Fibroblast of villous mesenchyme (primary cell): ENCODE measurements at regions not wholly inside any gene's neighbourhood (a gene's known extent, or its start where the extent isn't known, plus 50 kb on each side); places are given as distances from the start of the nearest gene placed in this dataset.

Source experiments
- DNase-seq: peaks from one replicate; pipeline ENCODE4 v3.0.0-alpha.2; 2010; ENCODE audit warnings: low read depth
- H3K4me3 ChIP-seq: 2 replicates; pipeline ENCODE4 v1.5.1; 2011; ENCODE audit warnings: low read depth, mild to moderate bottlenecking, low read length
- TF ChIP-seq, protein P1 (sequence below): IDR thresholded peaks from 2 replicates; pipeline ENCODE4 v1.5.1; 2012; ENCODE audit warnings: low read depth, mild to moderate bottlenecking, low read length; ENCODE audit not compliant: insufficient read depth

DNA sequence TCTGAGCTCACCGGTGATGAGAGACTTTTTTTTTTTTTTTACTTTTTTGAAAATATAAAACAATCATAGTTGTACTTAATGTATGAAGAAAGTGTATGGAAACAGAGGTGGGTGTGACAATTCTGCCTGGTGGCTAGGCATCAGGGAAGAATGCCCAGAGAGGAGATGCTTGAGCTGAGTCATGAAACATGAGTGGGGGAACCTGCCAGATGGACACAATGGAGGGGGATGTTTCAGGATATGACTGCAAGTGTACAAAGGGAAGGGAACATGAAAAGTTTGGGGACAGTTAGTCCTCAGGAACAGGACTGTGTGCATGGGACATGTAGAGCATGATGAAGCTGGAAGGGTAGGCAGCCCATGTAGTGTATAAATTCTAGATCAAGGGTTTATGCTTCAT is 274.2 kb upstream of the E2F7 start:
- DNase-seq: no peak
- H3K4me3 ChIP-seq: no peak overlapping the region
- TF ChIP-seq, protein P1, sequence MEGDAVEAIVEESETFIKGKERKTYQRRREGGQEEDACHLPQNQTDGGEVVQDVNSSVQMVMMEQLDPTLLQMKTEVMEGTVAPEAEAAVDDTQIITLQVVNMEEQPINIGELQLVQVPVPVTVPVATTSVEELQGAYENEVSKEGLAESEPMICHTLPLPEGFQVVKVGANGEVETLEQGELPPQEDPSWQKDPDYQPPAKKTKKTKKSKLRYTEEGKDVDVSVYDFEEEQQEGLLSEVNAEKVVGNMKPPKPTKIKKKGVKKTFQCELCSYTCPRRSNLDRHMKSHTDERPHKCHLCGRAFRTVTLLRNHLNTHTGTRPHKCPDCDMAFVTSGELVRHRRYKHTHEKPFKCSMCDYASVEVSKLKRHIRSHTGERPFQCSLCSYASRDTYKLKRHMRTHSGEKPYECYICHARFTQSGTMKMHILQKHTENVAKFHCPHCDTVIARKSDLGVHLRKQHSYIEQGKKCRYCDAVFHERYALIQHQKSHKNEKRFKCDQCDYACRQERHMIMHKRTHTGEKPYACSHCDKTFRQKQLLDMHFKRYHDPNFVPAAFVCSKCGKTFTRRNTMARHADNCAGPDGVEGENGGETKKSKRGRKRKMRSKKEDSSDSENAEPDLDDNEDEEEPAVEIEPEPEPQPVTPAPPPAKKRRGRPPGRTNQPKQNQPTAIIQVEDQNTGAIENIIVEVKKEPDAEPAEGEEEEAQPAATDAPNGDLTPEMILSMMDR: no peak

DNA sequence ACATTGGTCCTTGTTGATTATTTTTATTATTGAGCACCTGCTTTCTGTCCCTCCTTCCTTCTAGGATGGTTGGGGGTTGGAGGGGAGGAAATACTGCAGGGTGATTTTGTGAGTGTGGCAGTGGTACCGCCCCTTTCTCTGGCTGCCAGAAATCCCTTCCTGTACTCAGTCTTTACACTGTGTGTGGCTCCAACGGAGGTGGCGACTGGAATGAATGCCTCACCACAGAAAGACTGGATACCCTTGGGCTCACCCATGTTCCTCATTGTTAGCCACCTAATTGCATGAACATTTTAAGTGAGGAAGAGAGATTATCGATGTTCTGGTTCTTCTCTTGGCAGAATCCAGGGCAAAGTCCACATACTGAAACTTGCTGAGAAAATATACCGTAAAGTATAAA is 272.0 kb upstream of the E2F7 start:
- TF ChIP-seq, protein P1: no peak
- no peak overlapping the region for H3K4me3 ChIP-seq
- no peak for DNase-seq

DNA sequence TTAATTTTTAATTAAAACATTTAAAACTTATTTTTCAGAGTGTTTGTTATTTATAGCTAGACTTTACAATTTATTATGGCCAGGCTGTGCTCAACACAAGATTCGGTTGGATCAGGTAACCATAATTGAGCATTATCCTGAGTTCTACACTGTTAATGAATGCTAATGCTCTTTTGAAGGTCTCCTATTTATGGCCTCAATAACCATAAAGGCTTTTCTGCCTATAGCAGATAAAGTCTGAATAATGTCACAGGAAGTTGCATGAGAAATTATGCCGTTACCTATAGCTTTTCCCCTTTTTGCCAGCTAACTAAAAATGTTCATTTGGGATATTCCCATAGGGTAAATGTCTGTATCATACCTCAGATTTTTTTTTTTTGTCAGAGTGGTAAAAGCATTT is 269.4 kb upstream of the E2F7 start:
- DNase-seq: no peak
- H3K4me3 ChIP-seq: no peak overlapping the region
- TF ChIP-seq, protein P1: no peak

DNA sequence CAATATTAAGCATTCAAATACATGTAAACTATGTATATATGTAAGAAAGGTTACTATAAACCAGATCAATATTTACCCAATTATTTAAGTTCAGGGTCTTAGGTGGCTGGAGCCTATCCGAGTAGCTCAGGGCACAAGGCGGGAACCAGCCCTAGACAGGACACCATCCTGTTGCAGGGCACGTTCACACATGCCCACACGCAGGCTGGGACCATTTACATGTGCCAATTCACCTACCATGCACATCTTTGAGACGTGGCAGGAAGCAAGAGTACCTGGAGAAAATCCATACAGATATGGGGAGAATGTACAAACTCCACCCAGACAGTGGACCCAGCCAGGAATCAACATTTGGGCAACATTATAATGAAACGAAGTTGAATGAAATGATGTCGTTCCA is 263.0 kb upstream of the E2F7 start:
- TF ChIP-seq, protein P1: no peak
- no peak for DNase-seq
- H3K4me3 ChIP-seq: no peak overlapping the region

DNA sequence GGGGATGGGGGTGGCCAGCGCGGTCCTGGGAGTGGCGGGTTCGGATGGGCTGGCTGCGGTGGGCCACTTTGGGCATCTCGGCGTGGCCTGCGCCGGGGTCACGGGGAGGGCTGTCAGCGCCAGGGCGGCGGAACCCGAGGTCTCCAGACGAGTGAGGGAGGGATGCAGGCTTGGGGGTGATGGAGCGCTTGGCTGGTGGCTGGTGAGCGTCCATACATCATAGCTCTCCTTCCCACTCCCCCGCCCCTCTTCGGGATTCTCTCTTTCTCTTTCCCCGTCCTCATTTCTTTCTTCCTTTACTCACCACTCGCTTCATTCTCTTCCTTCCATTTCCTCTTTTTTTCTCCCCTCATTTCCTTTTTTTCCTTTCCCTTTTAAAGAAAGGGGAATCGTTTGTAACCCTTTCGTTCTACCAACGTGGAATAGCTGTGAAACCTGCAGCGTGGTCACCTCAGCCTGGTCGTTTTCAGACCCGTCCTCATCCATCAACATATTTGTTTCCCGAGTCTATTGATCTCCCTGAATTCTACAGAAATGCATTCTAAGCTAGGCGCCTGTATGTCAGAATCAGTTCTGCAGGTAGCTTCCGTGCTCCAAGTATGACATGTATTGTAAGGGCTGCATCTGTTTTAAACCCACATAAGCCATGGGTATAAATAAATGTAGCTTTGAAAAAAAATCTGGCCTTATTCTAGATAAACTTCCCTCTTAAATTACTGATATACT is 260.3 kb upstream of the E2F7 start:
- H3K4me3 ChIP-seq: peak overlapping the region; percentile 21
- DNase-seq: no peak
- TF ChIP-seq, protein P1: no peak

DNA sequence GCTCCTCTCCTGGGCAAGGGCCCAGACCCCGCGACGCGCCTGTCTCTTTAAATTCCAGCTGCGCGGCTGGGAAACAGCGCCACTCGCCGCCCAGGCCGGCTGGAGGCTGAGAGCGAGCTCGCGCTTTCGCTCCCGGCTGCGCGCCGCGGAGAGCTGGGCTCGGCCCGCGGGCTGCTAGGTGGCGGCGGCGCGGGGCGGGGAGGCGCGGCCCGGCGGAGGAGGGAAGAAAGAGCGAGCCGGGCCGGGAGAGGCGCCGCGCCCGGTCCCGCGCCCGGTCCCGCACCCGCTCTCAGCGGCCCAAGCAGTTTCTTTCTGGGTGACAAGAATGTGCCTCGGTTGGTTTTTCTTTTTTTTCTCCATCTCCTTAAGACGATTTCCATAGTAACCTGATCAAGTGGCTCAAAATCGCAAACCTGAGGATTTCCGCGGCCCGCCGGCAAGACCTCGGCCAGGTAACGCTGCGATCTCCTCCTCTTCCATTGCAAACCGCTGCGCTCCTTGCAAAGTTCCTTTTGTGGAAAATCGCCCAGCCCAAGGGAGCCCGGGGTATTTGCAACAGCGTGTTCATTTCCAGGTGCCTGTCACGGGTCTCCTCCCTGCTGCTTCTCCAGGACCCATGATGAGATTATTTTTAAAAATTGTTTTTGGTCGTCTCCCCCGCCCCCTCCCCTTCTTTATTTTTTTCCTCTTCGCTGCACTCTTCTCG is 259.5 kb upstream of the E2F7 start:
- TF ChIP-seq, protein P1: peak; percentile 48
- peak; percentile 64 for DNase-seq
- peak overlapping the region; percentile 65 for H3K4me3 ChIP-seq

DNA sequence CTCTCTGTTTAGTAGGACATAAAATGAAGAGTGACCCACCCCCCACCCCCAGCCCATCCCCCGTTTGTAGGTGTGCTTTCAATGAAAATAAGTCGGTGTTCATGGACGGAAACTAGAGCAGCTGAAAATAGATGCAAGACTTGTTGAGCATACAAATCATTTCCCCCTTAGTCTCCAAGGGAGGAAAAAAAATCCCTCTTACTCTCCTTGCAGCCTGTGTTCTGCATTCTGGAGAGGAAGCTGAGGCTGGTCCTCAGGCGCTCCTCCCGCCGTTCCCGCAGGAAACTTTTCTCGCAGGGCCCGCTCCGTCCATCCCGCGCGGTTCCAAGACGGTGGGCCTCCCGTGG is 259.0 kb upstream of the E2F7 start:
- TF ChIP-seq, protein P1: no peak
- H3K4me3 ChIP-seq: peak overlapping the region; percentile 65
- no peak for DNase-seq
